T47D (cell line): ENCODE measurements at regions not wholly inside any gene's neighbourhood (a gene's known extent, or its start where the extent isn't known, plus 50 kb on each side); places are given as distances from the start of the nearest gene placed in this dataset.

Experiments
- DNase-seq, 2 experiments: peaks; one replicate each; pipeline versions ENCODE4 v3.0.0 to v3.0.0-alpha.2; 2011 to 2012; ENCODE audit warnings: low read depth in 1 of 2, low spot score in 1 of 2
- JUND ChIP-seq: IDR thresholded peaks from 2 replicates; pipeline ENCODE4 v1.6.1; 2012; ENCODE audit warnings: low read depth
- in situ Hi-C: cut with HindIII; loops from 2 replicates; pipeline ENCODE4 v1.10.0; 2016; ENCODE audit warnings: low sequenced_read_pairs, low pct_unique_long_range_greater_than_20kb

DNA sequence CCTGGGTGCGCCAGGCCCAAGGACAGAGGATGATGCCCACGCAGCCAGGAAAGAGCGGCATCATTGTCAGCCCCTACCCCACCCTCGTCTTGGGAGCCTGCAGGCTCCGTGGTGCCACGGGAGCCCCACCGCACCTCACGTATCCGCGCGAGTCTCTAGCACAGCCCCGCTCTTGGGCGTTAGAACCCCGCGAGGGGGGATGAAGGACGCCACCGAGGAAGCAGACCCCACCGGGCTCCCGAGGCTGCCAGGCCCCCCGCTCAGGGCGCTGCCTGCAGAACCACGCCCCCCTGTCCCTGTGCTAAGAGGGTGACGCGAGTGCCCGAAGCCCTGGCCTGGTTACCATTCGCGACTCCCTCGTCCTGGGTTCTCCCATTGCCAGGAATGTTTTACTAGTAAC lies 52.3 kb upstream of the MS4A8 start:
- DNase-seq = no peak
- TF ChIP-seq JUND = no peak
- in situ Hi-C loops = no loop called here
